Skin epidermis (tissue), 12 donors: ENCODE measurements at regions not wholly inside any gene's neighbourhood (a gene's known extent, or its start where the extent isn't known, plus 50 kb on each side); places are given as distances from the start of the nearest gene placed in this dataset.

Source experiments
- H3K27ac ChIP-seq, 21 experiments: fragments of 200-600 bp; sonication (generic) in 11 of 21; one replicate each; pipeline ENCODE4 v1.5.0; 2020; ENCODE audit warnings: mild to moderate bottlenecking in 3 of 21, inconsistent platforms in 2 of 21, moderate library complexity in 2 of 21
- H3K4me3 ChIP-seq, 7 experiments: fragments of 200-600 bp; sonication (generic) in 2 of 7; one replicate each; pipeline ENCODE4 v1.5.0; 2020; ENCODE audit warnings: inconsistent platforms in 2 of 7, mild to moderate bottlenecking in 2 of 7, moderate library complexity in 1 of 7

DNA sequence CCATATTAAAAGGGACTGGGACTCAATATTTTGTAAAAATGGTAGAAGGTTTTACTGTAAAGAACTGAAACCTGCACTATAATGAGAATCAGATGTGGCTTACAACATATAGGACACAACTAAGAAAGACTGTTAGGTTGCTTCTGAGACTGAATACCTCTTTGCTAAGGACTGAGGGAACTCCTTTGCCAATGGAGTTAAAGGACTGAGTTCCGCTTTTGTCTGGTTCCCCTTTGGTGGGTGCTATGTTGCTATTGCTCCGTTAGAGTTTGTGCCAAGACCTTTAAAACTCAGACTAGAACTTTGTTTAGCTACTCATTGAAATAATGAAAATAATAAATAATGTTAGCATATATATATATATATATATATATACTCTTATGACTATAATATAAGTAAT, 147.8 kb upstream of the KCNMB2 start:
- H3K27ac ChIP-seq: no peak overlapping the region
- no peak overlapping the region for H3K4me3 ChIP-seq

GRCh38 chr3:178389258-178389657, 147.0 kb upstream of the KCNMB2 start:
- Histone ChIP-seq H3K27ac (no peak overlapping the region), H3K4me3 (no peak overlapping the region)

- H3K4me3 ChIP-seq: no peak overlapping the region
- peak overlapping the region in 2 of 21 experiments; percentile 4 to 59 for H3K27ac ChIP-seq
Observed at GRCh38 chr3:178392511-178392926, 143.7 kb upstream of the KCNMB2 start.

DNA sequence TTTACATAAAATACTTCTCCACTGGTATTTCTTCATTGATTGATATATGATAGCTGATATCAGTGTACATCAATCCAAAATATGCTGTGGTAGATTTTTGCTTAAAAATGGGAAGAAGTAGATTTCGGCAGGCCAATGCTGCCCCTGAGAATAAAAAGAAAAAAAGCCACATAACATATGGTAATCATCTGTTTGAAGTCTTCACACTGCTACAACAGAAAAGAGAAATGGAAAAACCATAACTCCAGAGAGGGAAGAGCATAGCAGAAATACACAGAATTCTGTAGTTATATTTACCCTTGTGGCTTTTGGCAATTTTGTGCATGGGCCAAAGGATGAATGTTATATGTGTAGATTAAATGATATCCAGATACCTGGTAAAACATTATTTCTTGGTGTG, 143.1 kb upstream of the KCNMB2 start:
- Histone ChIP-seq H3K27ac (peak overlapping the region in 3 of 21 experiments; percentile 16 to 59 (median 49)), H3K4me3 (no peak overlapping the region)

DNA sequence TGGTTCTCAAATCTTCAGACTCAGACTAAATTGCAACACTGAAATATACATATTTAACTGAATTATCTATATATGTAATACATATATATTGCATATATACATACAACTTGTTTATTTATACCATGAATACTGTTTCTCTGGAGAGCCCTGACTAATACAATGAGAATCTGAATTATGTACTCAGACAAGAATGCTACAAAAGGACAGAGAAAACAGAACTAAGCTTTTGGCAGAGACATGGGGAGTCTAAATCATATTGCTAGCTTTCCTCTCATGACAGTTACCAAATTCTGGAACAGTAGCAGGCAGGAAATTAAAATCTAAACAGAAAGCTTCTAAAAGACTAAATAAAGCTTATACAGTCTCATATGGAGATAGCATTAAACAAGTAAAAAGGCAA, 142.4 kb upstream of the KCNMB2 start:
- peak overlapping the region in 3 of 21 experiments; percentile 16 to 59 (median 49) for H3K27ac ChIP-seq
- H3K4me3 ChIP-seq: no peak overlapping the region

DNA sequence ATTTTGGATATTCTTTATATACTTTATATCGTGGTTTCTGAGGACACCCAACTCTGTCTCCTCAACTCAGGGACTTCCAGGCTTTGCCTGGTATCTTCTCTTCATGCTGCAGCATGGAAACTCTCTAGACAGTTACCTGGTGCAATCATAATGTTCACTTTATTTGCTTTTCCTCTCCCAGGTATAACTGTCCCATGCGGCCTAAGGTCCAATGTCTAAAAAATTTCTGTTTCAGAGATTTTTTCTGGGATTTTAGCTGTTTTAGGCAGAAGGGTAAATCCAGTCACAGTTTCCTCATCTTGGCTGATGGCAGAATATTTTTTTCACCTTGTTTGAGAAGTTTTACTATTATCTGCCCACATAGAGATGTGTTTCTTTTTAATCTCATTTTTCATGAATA, 139.9 kb upstream of the KCNMB2 start:
- Histone ChIP-seq H3K4me3 (no peak overlapping the region), H3K27ac (no peak overlapping the region)

GRCh38 chr3:178397202-178397601, 139.0 kb upstream of the KCNMB2 start:
- Histone ChIP-seq H3K27ac (no peak overlapping the region), H3K4me3 (no peak overlapping the region)

DNA sequence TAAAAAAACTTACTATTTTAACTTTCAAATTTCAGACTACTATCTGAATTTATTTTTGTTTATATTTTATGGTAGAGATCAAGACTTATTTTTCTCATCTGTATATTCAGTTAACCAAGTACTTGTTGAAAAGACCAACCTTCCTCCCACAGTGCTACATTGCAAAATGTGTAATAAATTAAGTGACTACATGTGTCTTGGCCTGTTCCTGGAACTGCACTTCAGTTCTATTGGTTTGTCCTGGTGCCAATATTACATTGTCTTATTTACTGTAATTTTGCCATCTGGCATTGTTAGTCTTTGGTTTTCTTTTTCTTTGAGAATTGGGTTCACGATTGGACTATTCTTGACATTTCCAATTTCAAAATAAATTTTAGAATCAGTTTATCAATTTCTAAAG, 138.4 kb upstream of the KCNMB2 start:
- H3K4me3 ChIP-seq: no peak overlapping the region
- H3K27ac ChIP-seq: no peak overlapping the region

DNA sequence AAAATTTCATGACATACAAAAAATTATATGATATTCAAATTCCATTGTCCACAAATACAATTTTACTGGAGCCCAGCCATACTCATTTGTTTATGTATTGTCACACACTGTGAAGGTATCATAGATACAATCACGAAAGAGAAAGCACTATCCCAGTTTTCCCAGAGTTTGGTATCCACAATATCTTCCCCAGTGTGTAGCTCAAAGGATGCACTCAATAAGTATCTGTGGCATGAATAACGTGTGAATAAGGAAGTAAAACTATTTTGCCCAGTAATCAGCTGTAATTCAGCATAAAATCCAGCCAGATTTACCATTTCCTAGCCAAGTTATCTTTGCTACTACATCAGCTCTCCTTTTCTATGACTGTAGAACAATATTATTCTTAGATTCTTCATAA, 131.3 kb upstream of the KCNMB2 start:
- H3K4me3 ChIP-seq: no peak overlapping the region
- H3K27ac ChIP-seq: no peak overlapping the region

- no peak overlapping the region for H3K4me3 ChIP-seq
- H3K27ac ChIP-seq: peak overlapping the region in 1 of 21 experiments; percentile 39
Observed at GRCh38 chr3:178405531-178405930, 130.7 kb upstream of the KCNMB2 start.

- Histone ChIP-seq H3K4me3 (no peak overlapping the region), H3K27ac (no peak overlapping the region)
Observed at GRCh38 chr3:178406206-178406605, 130.0 kb upstream of the KCNMB2 start.

DNA sequence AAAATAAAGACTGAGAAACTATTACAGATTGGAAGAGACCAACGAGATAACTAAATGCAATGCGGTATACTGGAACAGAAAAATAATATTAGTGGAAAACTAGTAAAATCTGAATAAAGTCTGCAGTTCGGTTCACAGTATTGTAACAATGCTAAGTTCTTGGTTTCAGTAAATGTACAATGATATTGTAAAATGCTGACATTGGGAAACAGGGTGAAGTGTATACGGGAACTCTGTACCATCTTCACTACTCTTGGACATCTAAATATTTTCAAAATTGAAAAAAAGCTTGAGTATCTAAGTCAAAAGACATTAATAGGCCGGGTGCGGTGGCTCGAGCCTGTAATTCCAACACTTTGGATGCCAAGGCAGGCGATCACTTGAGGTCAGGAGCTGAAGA, 120.9 kb upstream of the KCNMB2 start:
- no peak overlapping the region for H3K4me3 ChIP-seq
- no peak overlapping the region for H3K27ac ChIP-seq

DNA sequence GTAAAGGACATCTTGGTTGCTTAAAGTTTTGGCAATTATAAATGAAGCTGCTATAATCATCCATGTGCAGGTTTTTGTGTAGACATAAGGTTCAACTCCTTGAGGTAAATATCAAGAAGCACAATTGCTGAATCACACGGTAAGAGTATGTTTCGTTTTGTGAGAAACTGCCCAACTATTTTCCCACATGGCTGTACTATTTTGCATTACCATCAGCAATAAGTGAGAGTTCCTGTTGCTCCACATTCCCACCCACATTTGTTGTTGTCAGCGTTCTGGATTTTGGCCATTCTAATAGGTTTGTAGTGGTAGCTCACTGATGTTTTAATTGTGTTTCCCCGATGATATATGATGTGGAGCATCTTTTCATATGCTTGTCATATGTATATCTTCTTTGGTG, 118.5 kb upstream of the KCNMB2 start:
- Histone ChIP-seq H3K27ac (no peak overlapping the region), H3K4me3 (no peak overlapping the region)

- Histone ChIP-seq H3K27ac (no peak overlapping the region), H3K4me3 (no peak overlapping the region)
Observed at GRCh38 chr3:178419071-178419470, 117.2 kb upstream of the KCNMB2 start.

DNA sequence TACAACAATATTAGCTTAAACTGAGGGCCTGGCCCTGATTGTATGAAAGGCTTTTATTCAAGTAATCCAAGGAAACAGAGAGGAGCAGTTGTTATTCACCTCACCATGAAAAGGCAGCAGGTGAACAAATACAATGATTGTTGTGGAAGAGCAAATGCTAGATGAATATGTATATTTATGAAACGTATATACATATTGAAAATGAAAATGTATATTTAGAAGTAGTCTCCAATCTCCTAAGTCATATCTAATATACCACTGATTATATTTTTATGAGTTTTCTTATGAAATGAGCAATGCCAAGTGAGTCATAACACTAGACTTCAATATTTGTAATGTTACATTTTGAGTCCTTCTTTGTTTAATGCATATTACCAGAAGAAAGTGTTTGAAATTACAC, 116.2 kb upstream of the KCNMB2 start:
- Histone ChIP-seq H3K4me3 (no peak overlapping the region), H3K27ac (no peak overlapping the region)

DNA sequence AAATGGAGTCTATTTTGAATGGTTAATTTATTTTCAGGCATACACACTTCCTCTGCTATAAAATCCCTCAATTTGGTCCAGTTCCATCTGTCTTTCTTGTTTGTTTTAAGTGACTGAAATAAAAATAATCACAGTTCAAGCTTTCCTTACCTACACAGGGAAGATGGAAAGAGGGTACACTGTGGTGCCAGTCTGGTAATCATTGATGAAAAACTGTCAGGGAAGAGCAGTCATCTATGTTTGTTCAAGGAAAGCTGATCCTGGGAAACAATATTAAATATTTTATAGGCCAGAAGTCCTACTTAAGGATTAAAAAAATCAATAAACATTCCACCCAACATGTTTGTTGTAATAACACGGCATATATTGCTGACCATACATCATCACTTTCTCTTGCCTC, 115.2 kb upstream of the KCNMB2 start:
- Histone ChIP-seq H3K4me3 (no peak overlapping the region), H3K27ac (no peak overlapping the region)

- no peak overlapping the region for H3K27ac ChIP-seq
- no peak overlapping the region for H3K4me3 ChIP-seq
Observed at GRCh38 chr3:178422406-178422805, 113.8 kb upstream of the KCNMB2 start.

DNA sequence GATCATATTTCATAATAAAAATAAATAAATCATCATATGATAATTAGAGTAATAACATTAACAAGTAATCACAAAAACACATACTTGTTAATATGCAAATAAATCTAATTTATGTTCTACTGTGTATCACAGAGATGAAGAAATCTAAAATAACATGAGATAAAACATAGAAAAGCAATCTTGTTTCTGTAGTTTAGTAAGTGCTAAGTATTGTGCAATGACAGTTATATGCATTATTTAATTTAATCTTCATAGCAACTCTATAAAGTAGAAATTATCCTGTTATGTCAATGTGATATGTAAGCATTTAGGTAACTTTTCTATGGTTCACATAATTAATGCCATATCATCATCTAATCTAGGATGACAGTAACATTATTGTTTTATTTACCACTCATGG, 108.2 kb upstream of the KCNMB2 start:
- no peak overlapping the region for H3K4me3 ChIP-seq
- H3K27ac ChIP-seq: no peak overlapping the region

DNA sequence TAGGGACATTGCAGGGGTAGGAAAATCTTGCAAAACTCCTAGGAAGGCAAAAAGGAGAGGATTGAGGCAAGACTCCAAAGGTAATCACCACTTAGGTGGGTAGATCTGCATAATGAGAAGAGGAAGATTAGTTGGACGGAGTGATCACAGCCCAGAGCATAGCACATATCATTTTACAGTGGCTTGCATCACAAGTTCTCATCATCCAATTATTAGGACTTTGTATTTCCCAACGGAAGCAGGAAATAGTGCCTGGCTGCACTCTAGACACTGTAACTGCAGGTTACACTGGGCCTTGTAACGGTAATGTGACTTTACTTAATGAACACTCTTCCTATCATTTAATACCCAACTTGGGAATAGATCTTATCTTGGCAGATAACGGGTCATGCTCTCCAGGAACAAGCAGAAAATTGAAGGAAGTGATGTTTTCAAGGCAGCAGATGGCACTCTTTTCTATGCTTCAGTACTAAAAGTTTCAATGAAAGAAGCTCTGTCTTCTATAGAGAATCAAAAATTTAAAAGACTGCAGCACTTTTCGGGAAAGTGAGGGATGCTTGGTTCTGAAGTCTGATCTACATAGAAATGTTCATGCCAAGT, 101.9 kb upstream of the KCNMB2 start:
- H3K27ac ChIP-seq: no peak overlapping the region
- no peak overlapping the region for H3K4me3 ChIP-seq

DNA sequence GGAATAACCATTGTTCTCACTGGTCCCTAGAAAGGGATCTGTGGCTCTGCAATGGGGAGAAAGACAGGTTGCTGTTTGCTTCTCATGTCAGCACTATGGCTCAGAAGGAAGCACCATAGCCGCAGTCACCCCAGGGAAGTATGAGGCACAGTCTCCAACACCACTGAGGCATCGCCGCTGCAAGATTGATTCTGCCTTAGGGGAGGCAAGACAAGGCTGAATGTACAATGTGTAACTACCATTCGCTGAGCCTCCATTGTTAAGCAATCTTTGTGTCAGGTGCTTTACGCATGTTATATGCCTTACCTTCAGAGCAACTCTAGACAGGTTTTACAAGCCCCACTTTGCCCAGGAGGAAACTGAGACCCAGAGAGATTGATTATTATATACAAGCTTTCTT, 100.7 kb upstream of the KCNMB2 start:
- no peak overlapping the region for H3K4me3 ChIP-seq
- no peak overlapping the region for H3K27ac ChIP-seq

GRCh38 chr3:178436773-178437172, 99.5 kb upstream of the KCNMB2 start:
- no peak overlapping the region for H3K4me3 ChIP-seq

GRCh38 chr3:178437236-178437635, 99.0 kb upstream of the KCNMB2 start:
- H3K4me3 ChIP-seq: no peak overlapping the region

More at GRCh38 chr3:178436773-178437172, 99.5 kb upstream of the KCNMB2 start:
- no peak overlapping the region for H3K27ac ChIP-seq

More at GRCh38 chr3:178437236-178437635, 99.0 kb upstream of the KCNMB2 start:
- H3K27ac ChIP-seq: no peak overlapping the region
